MG63 (cell line): ENCODE measurements at regions not wholly inside any gene's neighbourhood (a gene's known extent, or its start where the extent isn't known, plus 50 kb on each side); places are given as distances from the start of the nearest gene placed in this dataset.
"Not testable (repeated sequence)": the region's sequence is repeated elsewhere in the genome, so short reads cannot be mapped to it uniquely, and the experiment has no call there.

Experiments used
- DNase-seq: peaks from one replicate; pipeline ENCODE4 v3.0.0-alpha.2; 2020
- H3K27me3 ChIP-seq: fragments of 250-450 bp; sonication (Bioruptor Pico); 2 replicates; pipeline ENCODE4 v1.5.1; 2020; ENCODE audit warnings: mild to moderate bottlenecking, moderate library complexity
- H3K36me3 ChIP-seq: fragments of 250-450 bp; sonication (Bioruptor Pico); 2 replicates; pipeline ENCODE4 v1.5.1; 2020; ENCODE audit warnings: mild to moderate bottlenecking, moderate library complexity
- H3K4me3 ChIP-seq: fragments of 250-450 bp; sonication (Bioruptor Pico); 2 replicates; pipeline ENCODE4 v1.5.1; 2020; ENCODE audit warnings: mild to moderate bottlenecking, moderate library complexity
- H3K9me3 ChIP-seq: fragments of 250-450 bp; sonication (Bioruptor Pico); 2 replicates; pipeline ENCODE4 v1.5.1; 2020; ENCODE audit warnings: mild to moderate bottlenecking, moderate library complexity

DNA sequence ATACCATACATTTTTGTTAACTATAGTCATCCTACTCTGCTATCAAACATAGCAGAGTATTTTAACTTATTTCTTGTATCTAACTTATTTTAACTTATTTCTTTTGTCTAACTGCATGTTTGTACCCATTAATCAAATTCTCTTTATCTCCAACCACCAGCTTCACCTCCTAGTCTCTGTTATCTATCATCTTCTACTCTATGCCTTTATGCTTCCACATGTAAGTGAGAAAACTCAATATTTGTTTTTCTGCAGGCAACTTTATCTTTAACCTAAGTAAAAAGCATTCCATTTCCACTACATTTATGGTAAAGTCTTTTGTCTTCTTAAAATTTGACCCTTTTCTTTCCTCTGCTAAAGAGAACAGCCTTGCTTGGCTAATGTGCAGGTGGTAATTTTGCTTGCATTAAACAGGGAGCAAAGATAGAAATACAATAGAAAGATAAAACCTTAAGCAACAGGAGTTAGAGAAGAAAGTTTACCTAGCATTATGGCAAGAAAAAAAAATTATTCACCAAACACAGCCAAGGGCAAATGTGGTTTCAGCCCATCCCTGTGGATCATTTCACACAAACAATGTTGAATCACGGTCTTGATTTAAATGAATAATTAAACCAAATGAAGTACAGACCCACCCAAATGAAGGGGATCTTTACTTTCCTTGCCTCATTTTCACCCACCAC, 110.9 kb upstream of the TSPAN8 start:
- H3K36me3 ChIP-seq: no peaks in the 10 kb centered on the region
- no peak overlapping the region for H3K4me3 ChIP-seq
- no peaks in the 10 kb centered on the region for H3K9me3 ChIP-seq
- H3K27me3 ChIP-seq: no peaks in the 10 kb centered on the region
- DNase-seq: no peak

GRCh38 chr12:71266606-71267005, 108.8 kb upstream of the TSPAN8 start:
- DNase-seq: no peak
- Histone ChIP-seq H3K4me3 (no peak overlapping the region), H3K9me3 (no peaks in the 10 kb centered on the region), H3K27me3 (no peaks in the 10 kb centered on the region), H3K36me3 (no peaks in the 10 kb centered on the region)

DNA sequence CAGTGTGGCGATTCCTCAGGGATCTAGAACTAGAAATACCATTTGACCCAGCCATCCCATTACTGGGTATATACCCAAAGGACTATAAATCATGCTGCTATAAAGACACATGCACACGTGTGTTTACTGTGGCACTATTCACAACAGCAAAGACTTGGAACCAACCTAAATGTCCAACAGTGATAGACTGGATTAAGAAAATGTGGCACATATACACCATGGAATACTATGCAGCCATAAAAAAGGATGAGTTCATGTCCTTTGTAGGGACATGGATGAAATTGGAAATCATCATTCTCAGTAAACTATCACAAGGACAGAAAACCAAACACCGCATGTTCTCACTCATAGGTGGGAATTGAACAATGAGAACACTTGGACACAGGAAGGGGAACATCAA, 107.9 kb upstream of the TSPAN8 start:
- DNase-seq, H3K4me3 ChIP-seq, H3K9me3 ChIP-seq, H3K36me3 ChIP-seq, H3K27me3 ChIP-seq: not testable (repeated sequence)

DNA sequence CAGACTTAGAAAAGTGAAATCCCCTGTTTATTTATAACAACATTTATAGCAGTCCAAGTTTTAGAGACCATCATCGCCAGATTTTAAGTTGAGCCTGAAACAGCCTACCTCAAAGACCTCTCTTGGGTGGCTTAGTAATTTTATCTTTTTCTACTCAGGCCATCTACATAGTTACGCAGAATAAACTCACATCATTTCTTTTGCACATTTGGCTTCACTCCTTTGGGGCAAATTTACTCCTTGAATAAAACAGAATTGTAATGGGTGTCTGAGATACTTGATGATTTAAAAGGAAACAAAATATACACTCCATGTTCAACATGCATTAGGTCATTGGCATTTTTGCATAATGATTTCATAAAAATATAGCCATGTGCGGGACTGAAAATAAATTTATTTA, 104.7 kb upstream of the TSPAN8 start:
- H3K36me3 ChIP-seq: no peaks in the 10 kb centered on the region
- no peak for DNase-seq
- no peaks in the 10 kb centered on the region for H3K9me3 ChIP-seq
- no peak overlapping the region for H3K4me3 ChIP-seq
- H3K27me3 ChIP-seq: no peaks in the 10 kb centered on the region

GRCh38 chr12:71252473-71252872, 94.7 kb upstream of the TSPAN8 start:
- Histone ChIP-seq H3K4me3 (no peak overlapping the region), H3K27me3 (no peaks in the 10 kb centered on the region), H3K9me3 (peaks cover 13% of the 10 kb centered on the region), H3K36me3 (no peaks in the 10 kb centered on the region)
- DNase-seq: no peak

GRCh38 chr12:71250166-71250565, 92.4 kb upstream of the TSPAN8 start:
- H3K4me3 ChIP-seq: no peak overlapping the region
- peaks cover 13% of the 10 kb centered on the region for H3K9me3 ChIP-seq
- DNase-seq: no peak
- no peaks in the 10 kb centered on the region for H3K36me3 ChIP-seq
- no peaks in the 10 kb centered on the region for H3K27me3 ChIP-seq

- no peak for DNase-seq
- H3K27me3 ChIP-seq: no peaks in the 10 kb centered on the region
- H3K36me3 ChIP-seq: no peaks in the 10 kb centered on the region
- no peaks in the 10 kb centered on the region; the same call in 1 of the 2 replicates for H3K9me3 ChIP-seq
- no peak overlapping the region for H3K4me3 ChIP-seq
These were observed 85.6 kb upstream of the TSPAN8 start for GRCh38 chr12:71243370-71243769.

- Histone ChIP-seq H3K4me3 (no peak overlapping the region), H3K27me3 (no peaks in the 10 kb centered on the region), H3K36me3 (no peaks in the 10 kb centered on the region), H3K9me3 (no peaks in the 10 kb centered on the region; the same call in 1 of the 2 replicates)
- DNase-seq: no peak
These were observed 84.7 kb upstream of the TSPAN8 start for GRCh38 chr12:71242511-71242910.

- DNase-seq: no peak
- Histone ChIP-seq H3K36me3 (no peaks in the 10 kb centered on the region), H3K9me3 (no peaks in the 10 kb centered on the region), H3K27me3 (no peaks in the 10 kb centered on the region), H3K4me3 (no peak overlapping the region)
These were observed 83.1 kb upstream of the TSPAN8 start for GRCh38 chr12:71240946-71241345.

GRCh38 chr12:71239731-71240130, 81.9 kb upstream of the TSPAN8 start:
- Histone ChIP-seq H3K9me3 (no peaks in the 10 kb centered on the region), H3K4me3 (no peak overlapping the region), H3K36me3 (no peaks in the 10 kb centered on the region), H3K27me3 (no peaks in the 10 kb centered on the region)
- no peak for DNase-seq

GRCh38 chr12:71237128-71237527, 79.3 kb upstream of the TSPAN8 start:
- Histone ChIP-seq H3K36me3 (no peaks in the 10 kb centered on the region), H3K9me3 (no peaks in the 10 kb centered on the region), H3K27me3 (no peaks in the 10 kb centered on the region), H3K4me3 (no peak overlapping the region)
- no peak for DNase-seq

DNA sequence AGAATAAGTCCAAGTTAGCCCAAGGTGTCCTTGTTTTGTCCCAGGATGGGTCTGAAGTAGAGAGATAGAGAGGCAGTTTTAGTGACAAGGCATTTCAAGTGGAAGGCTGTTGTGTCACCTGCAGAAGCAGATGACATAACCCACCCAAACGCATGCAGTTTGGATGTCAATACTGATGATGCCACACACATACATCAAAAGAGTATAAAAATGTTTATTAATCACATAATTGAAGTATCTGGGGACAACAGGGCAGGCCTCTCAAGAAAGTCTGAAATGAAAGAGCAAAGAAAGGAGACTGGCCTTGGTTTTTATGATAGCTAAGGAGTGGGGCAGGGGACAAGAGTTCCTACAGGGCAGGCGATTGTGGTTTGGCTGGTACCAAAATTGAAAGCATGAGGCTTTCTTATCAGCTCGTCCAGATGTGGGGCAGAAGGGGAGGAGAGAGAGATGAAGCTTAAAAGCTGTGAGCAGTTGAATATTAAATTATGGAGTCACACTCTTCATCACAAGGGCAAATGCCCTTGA, 78.4 kb upstream of the TSPAN8 start:
- H3K9me3 ChIP-seq: no peaks in the 10 kb centered on the region
- no peak overlapping the region for H3K4me3 ChIP-seq
- H3K27me3 ChIP-seq: no peaks in the 10 kb centered on the region
- H3K36me3 ChIP-seq: no peaks in the 10 kb centered on the region
- DNase-seq: no peak

DNA sequence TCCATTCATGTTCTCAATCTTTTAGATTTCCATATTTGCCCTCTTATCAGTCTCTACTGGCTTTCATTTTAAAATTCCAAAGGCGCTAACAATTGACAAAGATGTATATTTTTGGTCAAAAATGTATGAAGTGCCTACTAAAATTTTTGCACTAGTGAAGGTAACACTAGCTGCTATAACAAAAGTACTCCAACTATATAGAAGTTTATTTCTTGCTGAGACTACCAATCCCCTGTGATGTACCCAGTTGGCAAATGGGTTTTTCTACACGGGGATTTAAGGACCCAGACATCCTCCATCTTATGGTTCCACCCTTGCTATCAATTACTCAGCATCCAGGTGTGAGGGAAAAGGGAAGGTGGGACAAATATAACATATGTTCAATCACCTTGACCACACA, 75.3 kb upstream of the TSPAN8 start:
- H3K36me3 ChIP-seq: no peaks in the 10 kb centered on the region

DNA sequence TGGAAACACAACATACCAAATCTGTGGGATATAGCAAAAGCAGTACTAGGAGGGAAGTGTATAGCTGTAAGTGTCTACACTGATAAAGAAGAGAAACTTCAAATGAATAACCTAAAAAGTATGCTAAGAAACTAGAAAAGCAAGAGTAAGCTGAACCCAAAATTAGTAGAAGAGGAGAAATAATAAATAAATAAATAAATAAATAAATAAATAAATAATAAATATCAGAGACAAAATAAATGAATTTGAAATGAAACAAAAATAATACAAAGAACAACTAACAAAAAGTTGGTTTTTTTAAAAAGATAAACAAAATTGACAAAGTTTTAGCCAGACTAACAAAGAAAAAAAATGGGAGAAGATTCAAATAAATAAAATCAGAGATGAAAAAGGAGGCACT, 72.7 kb upstream of the TSPAN8 start:
- no peak for DNase-seq
- no peak overlapping the region for H3K4me3 ChIP-seq
- no peaks in the 10 kb centered on the region for H3K9me3 ChIP-seq
- no peaks in the 10 kb centered on the region for H3K36me3 ChIP-seq
- no peaks in the 10 kb centered on the region for H3K27me3 ChIP-seq

More for the DNA sequence above, 75.3 kb upstream of the TSPAN8 start:
- no peaks in the 10 kb centered on the region for H3K9me3 ChIP-seq
- H3K4me3 ChIP-seq: no peak overlapping the region
- no peaks in the 10 kb centered on the region for H3K27me3 ChIP-seq
- no peak for DNase-seq

DNA sequence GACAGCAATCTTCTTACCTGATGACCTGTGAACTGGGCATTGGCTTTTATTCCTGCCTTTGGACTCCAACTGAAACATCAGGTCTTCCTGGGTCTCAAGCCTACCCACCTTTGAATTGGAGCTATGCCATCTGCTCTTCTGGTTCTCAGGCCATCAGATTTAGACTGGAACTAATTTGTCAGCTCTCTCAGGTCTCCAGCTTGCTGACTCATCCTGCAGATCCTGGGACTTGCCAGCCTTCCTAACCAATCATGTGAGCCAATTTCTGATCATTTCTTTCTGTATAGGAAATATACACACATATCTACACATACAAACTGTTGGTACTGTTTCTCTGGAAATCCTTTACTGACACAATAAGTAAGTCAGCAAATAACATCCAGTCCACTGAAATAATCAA, 65.3 kb upstream of the TSPAN8 start:
- no peaks in the 10 kb centered on the region for H3K36me3 ChIP-seq
- H3K9me3 ChIP-seq: peaks cover 2% of the 10 kb centered on the region; the same call in 1 of the 2 replicates
- H3K4me3 ChIP-seq: no peak overlapping the region
- peak; percentile 20 for DNase-seq
- H3K27me3 ChIP-seq: no peaks in the 10 kb centered on the region

DNA sequence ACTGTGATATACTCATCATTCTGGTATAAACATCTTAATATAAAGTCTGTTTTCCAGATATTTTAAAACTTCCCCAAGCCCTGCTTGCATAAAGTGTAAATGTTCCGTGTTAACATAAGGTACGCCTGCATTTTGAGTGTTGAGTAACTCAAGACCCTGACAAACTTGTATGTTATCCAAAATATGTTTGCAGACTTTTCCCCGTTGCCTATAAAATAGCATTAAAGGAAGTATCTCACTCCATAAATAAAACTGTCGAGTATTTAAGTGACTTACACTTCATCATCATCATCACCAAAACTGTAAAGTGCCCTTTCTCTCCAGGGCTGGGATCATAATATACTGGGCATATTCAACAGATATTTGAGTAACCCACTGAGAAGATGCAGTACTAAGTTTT, 64.6 kb upstream of the TSPAN8 start:
- DNase-seq: no peak
- Histone ChIP-seq H3K9me3 (peaks cover 2% of the 10 kb centered on the region; the same call in 1 of the 2 replicates), H3K4me3 (no peak overlapping the region), H3K27me3 (no peaks in the 10 kb centered on the region), H3K36me3 (no peaks in the 10 kb centered on the region)

DNA sequence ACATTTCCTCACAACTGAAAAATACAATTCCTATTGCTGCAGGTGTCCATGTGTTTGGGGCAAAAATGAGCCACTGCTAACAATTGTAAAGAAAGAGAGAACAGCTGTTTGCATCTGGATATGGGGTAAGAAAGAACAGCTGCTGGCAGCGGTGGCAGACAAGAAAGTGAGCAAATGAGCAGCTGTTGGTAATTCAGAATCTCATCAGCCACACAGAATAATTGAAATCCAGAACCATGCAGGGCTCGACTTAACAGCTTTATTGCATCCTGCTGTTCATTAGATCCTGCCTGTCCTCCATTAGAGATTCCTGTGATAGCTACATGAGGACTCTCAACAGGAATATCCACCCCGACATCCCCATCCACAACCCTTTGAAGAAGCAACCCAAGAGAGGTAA, 62.5 kb upstream of the TSPAN8 start:
- no peaks in the 10 kb centered on the region for H3K36me3 ChIP-seq
- no peaks in the 10 kb centered on the region for H3K27me3 ChIP-seq
- H3K4me3 ChIP-seq: no peak overlapping the region
- DNase-seq: no peak
- peaks cover 2% of the 10 kb centered on the region; the same call in 1 of the 2 replicates for H3K9me3 ChIP-seq

GRCh38 chr12:71219224-71219623, 61.4 kb upstream of the TSPAN8 start:
- Histone ChIP-seq H3K36me3 (no peaks in the 10 kb centered on the region), H3K9me3 (no peaks in the 10 kb centered on the region), H3K27me3 (no peaks in the 10 kb centered on the region), H3K4me3 (no peak overlapping the region)
- no peak for DNase-seq
